ENCODE measurements at regions not wholly inside any gene's neighbourhood (a gene's known extent, or its start where the extent isn't known, plus 50 kb on each side); places are given as distances from the start of the nearest gene placed in this dataset.

DNA sequence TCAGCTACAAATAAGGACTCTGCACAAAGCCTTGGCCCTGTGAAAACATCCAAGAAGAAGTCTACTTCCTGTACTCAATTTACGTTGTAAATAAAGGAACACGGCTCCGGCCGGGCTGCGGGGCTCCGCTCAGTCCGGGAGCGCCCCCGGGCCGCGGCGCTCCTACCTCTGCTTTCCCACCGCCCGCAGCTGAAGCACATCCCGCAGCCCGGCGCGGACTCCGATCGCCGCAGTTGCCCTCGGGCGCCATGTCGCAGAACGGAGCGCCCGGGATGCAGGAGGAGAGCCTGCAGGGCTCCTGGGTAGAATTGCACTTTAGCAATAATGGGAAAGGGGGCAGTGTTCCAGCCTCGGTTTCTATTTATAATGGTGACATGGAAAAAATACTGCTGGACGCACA, 502.3 kb upstream of the FOXG1 start:
- TF ChIP-seq EP300 (IDR thresholded peaks at IDR 0.05; ENCODE audit: borderline replicate concordance) (no peak), ZBTB7A (IDR thresholded peaks at IDR 0.05; ENCODE audit: low read depth) (no peak), RAD21 (IDR thresholded peaks at IDR 0.05; ENCODE audit: low read depth) (no peak), EGR1 (IDR thresholded peaks at IDR 0.05) (no peak), TAF1 (IDR thresholded peaks at IDR 0.05; ENCODE audit: low read depth) (no peak), CEBPB (IDR thresholded peaks at IDR 0.05) (no peak), REST (IDR thresholded peaks at IDR 0.05; ENCODE audit: low read depth) (no peak), YY1 (IDR thresholded peaks at IDR 0.05; ENCODE audit: low read depth) (no peak)
